MCF 10A (cell line): ENCODE measurements at regions not wholly inside any gene's neighbourhood (a gene's known extent, or its start where the extent isn't known, plus 50 kb on each side); places are given as distances from the start of the nearest gene placed in this dataset.

Experiments
- BruUV-seq: library from RNA; stranded (reverse); fragments of 400-500 nt; replicated peaks from 2 replicates; lab custom pipeline; 2021; lab: Mats Ljungman, UMichigan
- CTCF ChIA-PET: fragments of 300-600 bp; sonication (Branson Sonifier 250); formaldehyde crosslinking; extraction: SDS; loops from one replicate; lab custom pipeline; 2021; ENCODE audit warnings: antibody characterized with exemption, inconsistent platforms; lab: Yijun Ruan, JAX
- POLR2A ChIA-PET: fragments of 300-600, 350-650 bp; sonication (Branson Sonifier 250); formaldehyde crosslinking; extraction: SDS; loops from one replicate; lab custom pipeline; 2020; ENCODE audit warnings: antibody characterized with exemption, inconsistent platforms; lab: Yijun Ruan, JAX
- DNase-seq: peaks from one replicate; pipeline ENCODE4 v3.0.0-alpha.2; 2018; ENCODE audit not compliant: unreplicated experiment
- H3K27ac Mint-ChIP-seq: one replicate; pipeline ENCODE4 v1.8.0; 2022; ENCODE audit warnings: mild to moderate bottlenecking, low read depth, mixed read lengths; ENCODE audit not compliant: unreplicated experiment
- H3K27me3 Mint-ChIP-seq: one replicate; pipeline ENCODE4 v1.8.0; 2022; ENCODE audit warnings: mixed read lengths; ENCODE audit not compliant: insufficient read depth, unreplicated experiment
- H3K36me3 Mint-ChIP-seq: one replicate; pipeline ENCODE4 v1.8.0; 2022; ENCODE audit warnings: mild to moderate bottlenecking, moderate library complexity, mixed read lengths; ENCODE audit not compliant: insufficient read depth, unreplicated experiment
- H3K4me1 Mint-ChIP-seq: one replicate; pipeline ENCODE4 v1.8.0; 2022; ENCODE audit warnings: mixed read lengths; ENCODE audit not compliant: insufficient read depth, unreplicated experiment
- H3K4me3 Mint-ChIP-seq: one replicate; pipeline ENCODE4 v1.8.0; 2022; ENCODE audit warnings: mild to moderate bottlenecking, moderate library complexity, mixed read lengths; ENCODE audit not compliant: unreplicated experiment
- H3K9me3 Mint-ChIP-seq: one replicate; pipeline ENCODE4 v1.8.0; 2022; ENCODE audit warnings: mixed read lengths; ENCODE audit not compliant: unreplicated experiment
- CTCF ChIP-seq: fragments of 200-600 bp; IDR thresholded peaks from one replicate; pipeline ENCODE4 v1.8.0; 2022; ENCODE audit warnings: antibody characterized with exemption, mild to moderate bottlenecking; ENCODE audit not compliant: unreplicated experiment
- intact Hi-C: fragments of 100-400 bp; cut with micrococcal nuclease; formaldehyde crosslinking; loops from 2 replicates; pipeline ENCODE4 v1.14.1; 2022

DNA sequence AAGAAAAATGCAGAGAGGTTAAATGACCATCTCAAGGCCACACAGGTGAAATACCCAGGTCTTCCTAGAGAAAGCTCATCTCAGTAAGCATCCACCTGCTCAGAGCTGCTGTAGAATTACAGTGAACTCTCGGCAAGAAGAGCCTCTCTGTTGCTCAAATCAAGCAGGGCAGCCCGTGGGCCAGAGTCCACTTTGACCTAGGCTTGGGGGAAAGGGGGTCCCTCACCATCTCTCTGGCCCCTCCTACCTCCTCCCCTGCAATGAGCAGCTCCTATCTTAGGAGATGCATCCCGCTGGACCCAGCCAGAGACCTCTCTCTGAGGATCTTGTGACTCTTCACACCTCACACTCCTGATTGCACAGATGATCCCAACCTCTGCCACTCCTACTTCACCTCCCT, 364.7 kb downstream of the PTPRU start:
- intact Hi-C loops = no loop called here
- Mint-ChIP-seq H3K4me3 (no peak overlapping the region), H3K9me3 (peaks cover 9% of the 10 kb centered on the region), H3K27ac (no peak overlapping the region), H3K36me3 (no peaks in the 10 kb centered on the region), H3K4me1 (no peaks in the 10 kb centered on the region), H3K27me3 (no peaks in the 10 kb centered on the region)
- ChIA-PET CTCF (no interaction called here), POLR2A (interaction anchor here (0.7 kb wide), 1 partner anchor 11 kb away, joined by 3 read pairs; no protein-coding TSS in a partner anchor)
- no TSS peak for BruUV-seq
- no peak for TF ChIP-seq CTCF
- DNase-seq = no peak

GRCh38 chr1:29599826-29600225, 363.5 kb downstream of the PTPRU start:
- no peaks in the 10 kb centered on the region for H3K36me3 Mint-ChIP-seq

GRCh38 chr1:29599071-29599470, 362.7 kb downstream of the PTPRU start:
- H3K27me3 Mint-ChIP-seq = no peaks in the 10 kb centered on the region
- CTCF ChIA-PET = no interaction called here

More at GRCh38 chr1:29599826-29600225, 363.5 kb downstream of the PTPRU start:
- BruUV-seq = no TSS peak
- no peak overlapping the region for H3K27ac Mint-ChIP-seq
- H3K27me3 Mint-ChIP-seq = no peaks in the 10 kb centered on the region
- no peaks in the 10 kb centered on the region for H3K4me1 Mint-ChIP-seq
- CTCF ChIA-PET = no interaction called here
- peaks cover 9% of the 10 kb centered on the region for H3K9me3 Mint-ChIP-seq
- no peak for TF ChIP-seq CTCF
- intact Hi-C loops = no loop called here
- H3K4me3 Mint-ChIP-seq = no peak overlapping the region
- POLR2A ChIA-PET = interaction anchor here (0.7 kb wide), 1 partner anchor 10 kb away, joined by 3 read pairs; no protein-coding TSS in a partner anchor
- no peak for DNase-seq

DNA sequence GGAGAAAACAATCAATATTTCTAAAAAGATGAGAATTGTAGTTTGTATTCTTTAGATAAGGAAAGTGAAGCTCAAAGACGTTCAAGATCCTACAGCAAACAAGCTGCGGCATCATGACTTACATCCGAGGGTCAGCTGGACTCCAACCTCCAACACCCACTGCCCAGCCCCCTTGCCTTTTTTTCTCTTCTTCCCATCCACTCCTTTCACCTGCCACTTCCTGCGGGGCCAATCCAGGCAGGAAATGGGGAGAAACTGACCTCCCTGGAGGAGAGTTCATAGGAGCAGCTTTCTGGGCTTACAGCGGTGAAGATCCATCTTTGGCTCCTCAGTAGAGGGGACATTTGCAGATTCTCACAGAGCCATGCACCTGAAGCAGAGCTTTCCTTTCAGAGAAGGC, 361.5 kb downstream of the PTPRU start:
- no peak for TF ChIP-seq CTCF
- intact Hi-C loops = no loop called here
- no peaks in the 10 kb centered on the region for H3K9me3 Mint-ChIP-seq
- ChIA-PET CTCF (interaction anchor here (0.6 to 0.9 kb wide), 2 partner anchors 84 to 106 kb away, joined by 3 to 4 read pairs; no protein-coding TSS in a partner anchor), POLR2A (interaction anchor here (0.7 kb wide), 1 partner anchor 324 kb away, joined by 3 read pairs; no protein-coding TSS in a partner anchor)
- no peak overlapping the region for H3K27ac Mint-ChIP-seq
- BruUV-seq = no TSS peak
- no peak for DNase-seq
- H3K4me1 Mint-ChIP-seq = no peaks in the 10 kb centered on the region
- H3K27me3 Mint-ChIP-seq = no peaks in the 10 kb centered on the region
- no peaks in the 10 kb centered on the region for H3K36me3 Mint-ChIP-seq
- no peak overlapping the region for H3K4me3 Mint-ChIP-seq

More at GRCh38 chr1:29599071-29599470, 362.7 kb downstream of the PTPRU start:
- no TSS peak for BruUV-seq
- POLR2A ChIA-PET = interaction anchor here (0.7 kb wide), 1 partner anchor 317 kb away, joined by 3 read pairs; no protein-coding TSS in a partner anchor
- Mint-ChIP-seq H3K27ac (no peak overlapping the region), H3K9me3 (peaks cover 8% of the 10 kb centered on the region), H3K4me3 (no peak overlapping the region), H3K36me3 (no peaks in the 10 kb centered on the region), H3K4me1 (no peaks in the 10 kb centered on the region)
- intact Hi-C loops = no loop called here
- DNase-seq = no peak
- no peak for TF ChIP-seq CTCF
